HEK293T (cell line): ENCODE measurements at regions not wholly inside any gene's neighbourhood (a gene's known extent, or its start where the extent isn't known, plus 50 kb on each side); places are given as distances from the start of the nearest gene placed in this dataset.

Experiments
- BHLHE40 ChIP-seq: fragments of 450-650 bp; IDR thresholded peaks from 2 replicates; pipeline ENCODE4 v1.6.1; 2016; ENCODE audit warnings: mild to moderate bottlenecking, moderate library complexity, borderline replicate concordance
- FOXM1 ChIP-seq: fragments of 450-650 bp; IDR thresholded peaks from 2 replicates; pipeline ENCODE4 v1.6.1; 2017; ENCODE audit warnings: mild to moderate bottlenecking, borderline replicate concordance
- L3MBTL2 ChIP-seq: fragments of 450-650 bp; conservative IDR thresholded peaks from 2 replicates; pipeline ENCODE4 v1.6.1; 2016; ENCODE audit warnings: mild to moderate bottlenecking
- SUZ12 ChIP-seq: fragments of 450-650 bp; IDR thresholded peaks from 2 replicates; pipeline ENCODE4 v1.6.1; 2016; ENCODE audit warnings: mild to moderate bottlenecking

DNA sequence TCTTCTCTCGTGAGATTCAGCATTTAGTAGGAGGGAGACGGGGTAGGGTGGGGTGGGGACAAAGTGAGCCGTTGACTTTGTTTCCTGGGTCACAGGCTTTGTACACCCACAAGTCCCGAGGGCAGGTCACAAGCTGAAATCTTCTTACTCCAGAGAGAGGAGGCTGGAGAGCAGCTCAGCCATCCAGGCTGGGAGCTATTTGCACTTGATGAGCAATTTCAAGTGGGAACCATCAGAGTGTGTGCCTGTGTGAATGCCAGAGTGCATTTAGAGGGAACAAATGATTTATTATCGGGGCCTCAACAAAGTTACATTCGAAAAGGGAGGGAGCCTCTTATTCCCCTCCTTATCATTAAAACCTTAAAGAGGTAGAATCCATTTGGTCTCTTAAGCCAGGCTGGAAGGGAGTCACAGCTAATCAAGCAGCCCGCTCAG is 155.7 kb upstream of the JARID2 start:
- TF ChIP-seq FOXM1 (no peak), BHLHE40 (no peak), L3MBTL2 (no peak), SUZ12 (no peak)
